ENCODE measurements at regions not wholly inside any gene's neighbourhood (a gene's known extent, or its start where the extent isn't known, plus 50 kb on each side); places are given as distances from the start of the nearest gene placed in this dataset.

- no peak overlapping the region for H3K4me3 Mint-ChIP-seq
- no peak overlapping the region for H3K27ac Mint-ChIP-seq
- H3K27me3 Mint-ChIP-seq (ENCODE audit: low read depth) = peaks cover 80% of the 10 kb centered on the region
- no peaks in the 10 kb centered on the region for H3K9me3 Mint-ChIP-seq
- TF ChIP-seq, protein P1, sequence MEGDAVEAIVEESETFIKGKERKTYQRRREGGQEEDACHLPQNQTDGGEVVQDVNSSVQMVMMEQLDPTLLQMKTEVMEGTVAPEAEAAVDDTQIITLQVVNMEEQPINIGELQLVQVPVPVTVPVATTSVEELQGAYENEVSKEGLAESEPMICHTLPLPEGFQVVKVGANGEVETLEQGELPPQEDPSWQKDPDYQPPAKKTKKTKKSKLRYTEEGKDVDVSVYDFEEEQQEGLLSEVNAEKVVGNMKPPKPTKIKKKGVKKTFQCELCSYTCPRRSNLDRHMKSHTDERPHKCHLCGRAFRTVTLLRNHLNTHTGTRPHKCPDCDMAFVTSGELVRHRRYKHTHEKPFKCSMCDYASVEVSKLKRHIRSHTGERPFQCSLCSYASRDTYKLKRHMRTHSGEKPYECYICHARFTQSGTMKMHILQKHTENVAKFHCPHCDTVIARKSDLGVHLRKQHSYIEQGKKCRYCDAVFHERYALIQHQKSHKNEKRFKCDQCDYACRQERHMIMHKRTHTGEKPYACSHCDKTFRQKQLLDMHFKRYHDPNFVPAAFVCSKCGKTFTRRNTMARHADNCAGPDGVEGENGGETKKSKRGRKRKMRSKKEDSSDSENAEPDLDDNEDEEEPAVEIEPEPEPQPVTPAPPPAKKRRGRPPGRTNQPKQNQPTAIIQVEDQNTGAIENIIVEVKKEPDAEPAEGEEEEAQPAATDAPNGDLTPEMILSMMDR (IDR thresholded peaks at IDR 0.05; ENCODE audit: unreplicated experiment in 3 of 3) = no peak
- no peaks in the 10 kb centered on the region for H3K36me3 Mint-ChIP-seq (ENCODE audit: low read depth)
- no peaks in the 10 kb centered on the region for H3K4me1 Mint-ChIP-seq
Observed at GRCh38 chr6:28757429-28758045, 166.2 kb downstream of the TRIM27 start.

GRCh38 chr6:28758046-28758817 lies 165.6 kb downstream of the TRIM27 start:
- Mint-ChIP-seq H3K27ac (no peak overlapping the region), H3K4me1 (no peaks in the 10 kb centered on the region), H3K36me3 (ENCODE audit: low read depth) (no peaks in the 10 kb centered on the region), H3K4me3 (no peak overlapping the region), H3K9me3 (no peaks in the 10 kb centered on the region), H3K27me3 (ENCODE audit: low read depth) (peaks cover 83% of the 10 kb centered on the region)
- TF ChIP-seq, protein P1 (IDR thresholded peaks at IDR 0.05; ENCODE audit: unreplicated experiment in 3 of 3) = no peak

- TF ChIP-seq, protein P1 (IDR thresholded peaks at IDR 0.05; ENCODE audit: unreplicated experiment in 3 of 3) = no peak
- Mint-ChIP-seq H3K4me3 (no peak overlapping the region), H3K4me1 (no peaks in the 10 kb centered on the region), H3K27me3 (ENCODE audit: low read depth) (peaks cover 83% of the 10 kb centered on the region), H3K36me3 (ENCODE audit: low read depth) (no peaks in the 10 kb centered on the region), H3K9me3 (no peaks in the 10 kb centered on the region), H3K27ac (no peak overlapping the region)
Observed at GRCh38 chr6:28758818-28759235, 165.0 kb downstream of the TRIM27 start.

DNA sequence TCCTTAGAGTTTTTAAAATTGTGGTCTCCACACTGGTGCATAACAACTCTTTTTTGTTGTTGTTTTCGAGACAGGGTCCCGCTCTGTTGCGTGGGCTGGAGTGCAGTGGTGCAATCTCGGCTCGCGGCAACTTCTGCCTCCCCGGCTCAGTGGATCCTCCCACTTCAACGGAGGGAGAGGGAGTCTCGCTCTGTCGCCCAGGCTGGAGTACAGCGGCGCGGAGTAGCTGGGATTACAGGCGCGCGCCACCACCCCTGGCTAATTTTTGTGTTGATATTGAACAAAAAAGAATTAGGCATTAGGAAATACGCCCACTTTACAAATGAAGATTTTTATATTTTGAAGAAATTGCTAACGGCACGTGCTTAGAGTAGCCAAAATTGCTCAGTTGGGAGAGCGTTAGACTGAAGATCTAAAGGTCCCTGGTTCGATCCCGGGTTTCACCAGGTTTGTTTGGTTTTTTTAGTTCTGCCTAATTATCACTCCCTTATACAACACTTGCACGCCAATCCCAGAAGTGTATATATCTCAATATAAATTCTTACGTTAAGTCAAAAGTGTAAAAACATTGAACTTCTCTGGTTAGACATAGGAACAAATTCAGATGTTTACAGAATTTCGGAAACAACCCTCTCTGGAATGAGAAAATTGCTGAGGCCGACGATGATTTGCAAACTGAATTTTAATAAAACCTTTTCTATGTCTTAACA lies 159.6 kb downstream of the TRIM27 start:
- Mint-ChIP-seq H3K4me1 (peaks cover 6% of the 10 kb centered on the region), H3K4me3 (no peak overlapping the region), H3K9me3 (peaks cover 4% of the 10 kb centered on the region), H3K36me3 (ENCODE audit: low read depth) (no peaks in the 10 kb centered on the region), H3K27ac (no peak overlapping the region), H3K27me3 (ENCODE audit: low read depth) (peaks cover 87% of the 10 kb centered on the region)
- TF ChIP-seq, protein P1 (IDR thresholded peaks at IDR 0.05; ENCODE audit: unreplicated experiment in 3 of 3) = no peak

DNA sequence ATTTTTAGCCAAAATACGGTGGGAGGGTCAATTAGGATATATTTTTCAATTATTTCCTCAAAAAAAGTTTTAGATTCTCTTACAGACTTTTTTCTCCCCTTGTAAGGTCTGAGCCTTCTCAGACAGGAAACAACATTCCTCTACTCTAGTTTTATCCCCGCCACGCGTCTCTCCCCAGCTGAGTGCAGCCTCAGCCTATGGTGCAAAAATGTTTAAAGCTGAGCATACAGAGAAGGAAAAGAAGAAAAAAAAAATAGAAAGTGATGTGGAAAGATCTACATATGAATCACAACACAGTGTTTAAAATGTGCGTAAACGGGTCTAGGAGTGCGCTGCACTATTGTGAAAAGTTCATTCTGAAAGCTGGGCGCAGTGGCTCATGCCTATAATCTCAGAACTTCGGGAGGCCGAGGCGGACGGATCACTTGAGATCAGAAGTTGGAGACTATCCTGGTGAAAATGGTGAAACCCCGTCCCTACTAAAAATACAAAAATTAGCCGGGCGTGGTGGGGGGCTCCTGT lies 159.0 kb downstream of the TRIM27 start:
- no peaks in the 10 kb centered on the region for H3K36me3 Mint-ChIP-seq (ENCODE audit: low read depth)
- H3K27me3 Mint-ChIP-seq (ENCODE audit: low read depth) = peaks cover 87% of the 10 kb centered on the region
- H3K4me3 Mint-ChIP-seq = no peak overlapping the region
- TF ChIP-seq, protein P1 (IDR thresholded peaks at IDR 0.05; ENCODE audit: unreplicated experiment in 3 of 3) = no peak
- peaks cover 6% of the 10 kb centered on the region for H3K4me1 Mint-ChIP-seq
- H3K27ac Mint-ChIP-seq = no peak overlapping the region
- peaks cover 6% of the 10 kb centered on the region for H3K9me3 Mint-ChIP-seq
